H1 (cell line): ENCODE measurements at regions not wholly inside any gene's neighbourhood (a gene's known extent, or its start where the extent isn't known, plus 50 kb on each side); places are given as distances from the start of the nearest gene placed in this dataset.

ENCODE experiments used
- CBX5 ChIP-seq: fragments of 300-800, 300-1000 bp; sonication (generic); IDR thresholded peaks from 2 replicates; pipeline ENCODE4 v1.7.1; 2016; ENCODE audit warnings: antibody characterized with exemption, low read length, low read depth
- CHD2 ChIP-seq: IDR thresholded peaks from 2 replicates; pipeline ENCODE4 v1.6.1; 2012; ENCODE audit warnings: low read length, improper control_type of control experiment
- CREB1 ChIP-seq: IDR thresholded peaks from 2 replicates; pipeline ENCODE4 v1.6.1; 2012; ENCODE audit warnings: inconsistent platforms
- EP300 ChIP-seq, 2 experiments: IDR thresholded peaks; 1 replicate in 1 of 2; 2 replicates in 1 of 2; pipeline ENCODE4 v1.6.1; 2011 to 2012; ENCODE audit warnings: low read depth in 2 of 2, low read length in 2 of 2, mild to moderate bottlenecking in 2 of 2, borderline replicate concordance in 1 of 2, inconsistent platforms in 1 of 2, moderate library complexity in 1 of 2
- GABPA ChIP-seq: IDR thresholded peaks from 2 replicates; pipeline ENCODE4 v1.6.1; 2011; ENCODE audit warnings: mild to moderate bottlenecking, low read length, moderate library complexity, borderline replicate concordance; ENCODE audit not compliant: insufficient read depth
- POLR2AphosphoS5 ChIP-seq: IDR thresholded peaks from 2 replicates; pipeline ENCODE4 v1.6.1; 2011; ENCODE audit warnings: low read depth, low read length
- RFX5 ChIP-seq: IDR thresholded peaks from 2 replicates; pipeline ENCODE4 v1.6.1; 2011; ENCODE audit warnings: low read depth, low read length, improper control_type of control experiment, borderline replicate concordance
- RNF2 ChIP-seq: fragments of 200-900, 300-1000 bp; sonication (generic); IDR thresholded peaks from 2 replicates; pipeline ENCODE4 v1.7.1; 2016; ENCODE audit warnings: borderline replicate concordance, low read depth, mild to moderate bottlenecking, antibody characterized with exemption, low read length; ENCODE audit not compliant: poor library complexity, severe bottlenecking; ENCODE audit errors: missing control alignments
- SP1 ChIP-seq: IDR thresholded peaks from 2 replicates; pipeline ENCODE4 v1.6.1; 2011; ENCODE audit warnings: low read depth, low read length
- YY1 ChIP-seq: IDR thresholded peaks from 2 replicates; pipeline ENCODE4 v1.6.1; 2011; ENCODE audit warnings: low read depth, mild to moderate bottlenecking, low read length
- TF ChIP-seq, protein P1 (sequence below), 3 experiments: IDR thresholded peaks; 1 replicate in 2 of 3; 2 replicates in 1 of 3; pipeline versions ENCODE4 v1.5.1 to v1.6.1; 2011; ENCODE audit warnings: low read length in 3 of 3, mild to moderate bottlenecking in 3 of 3, inconsistent platforms in 2 of 3, low read depth in 1 of 3, moderate library complexity in 1 of 3; ENCODE audit not compliant: insufficient read depth in 1 of 3; ENCODE audit errors: control extremely low read depth in 1 of 3

- TF ChIP-seq YY1 (no peak), CREB1 (no peak), EP300 (IDR thresholded peaks at IDR 0.05; ENCODE audit: borderline replicate concordance in 1 of 2, low read depth in 2 of 2, low read length in 2 of 2) (no peak), RNF2 (no peak), RFX5 (no peak), SP1 (no peak), POLR2AphosphoS5 (no peak), CHD2 (no peak), CBX5 (no peak), GABPA (no peak)
- TF ChIP-seq, protein P1, sequence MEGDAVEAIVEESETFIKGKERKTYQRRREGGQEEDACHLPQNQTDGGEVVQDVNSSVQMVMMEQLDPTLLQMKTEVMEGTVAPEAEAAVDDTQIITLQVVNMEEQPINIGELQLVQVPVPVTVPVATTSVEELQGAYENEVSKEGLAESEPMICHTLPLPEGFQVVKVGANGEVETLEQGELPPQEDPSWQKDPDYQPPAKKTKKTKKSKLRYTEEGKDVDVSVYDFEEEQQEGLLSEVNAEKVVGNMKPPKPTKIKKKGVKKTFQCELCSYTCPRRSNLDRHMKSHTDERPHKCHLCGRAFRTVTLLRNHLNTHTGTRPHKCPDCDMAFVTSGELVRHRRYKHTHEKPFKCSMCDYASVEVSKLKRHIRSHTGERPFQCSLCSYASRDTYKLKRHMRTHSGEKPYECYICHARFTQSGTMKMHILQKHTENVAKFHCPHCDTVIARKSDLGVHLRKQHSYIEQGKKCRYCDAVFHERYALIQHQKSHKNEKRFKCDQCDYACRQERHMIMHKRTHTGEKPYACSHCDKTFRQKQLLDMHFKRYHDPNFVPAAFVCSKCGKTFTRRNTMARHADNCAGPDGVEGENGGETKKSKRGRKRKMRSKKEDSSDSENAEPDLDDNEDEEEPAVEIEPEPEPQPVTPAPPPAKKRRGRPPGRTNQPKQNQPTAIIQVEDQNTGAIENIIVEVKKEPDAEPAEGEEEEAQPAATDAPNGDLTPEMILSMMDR (IDR thresholded peaks at IDR 0.05; ENCODE audit: control extremely low read depth in 1 of 3, insufficient read depth in 1 of 3, low read depth in 1 of 3, low read length in 3 of 3), result no peak
These were observed 752.6 kb upstream of the FLRT2 start for GRCh38 chr14:84777356-84777755.
